B cell (primary cell): ENCODE measurements at regions not wholly inside any gene's neighbourhood (a gene's known extent, or its start where the extent isn't known, plus 50 kb on each side); places are given as distances from the start of the nearest gene placed in this dataset.

Experiments used
- EZH2 ChIP-seq: IDR thresholded peaks from 2 replicates; pipeline ENCODE4 v1.6.1; 2012; ENCODE audit warnings: borderline replicate concordance, low read depth, mild to moderate bottlenecking, moderate library complexity, low read length; ENCODE audit not compliant: insufficient read depth, poor library complexity, severe bottlenecking
- TF ChIP-seq, protein P1 (sequence below): fragments of 200-600 bp; IDR thresholded peaks from one replicate; pipeline ENCODE4 v1.8.0; 2022; ENCODE audit warnings: antibody characterized with exemption, mild to moderate bottlenecking

- TF ChIP-seq, protein P1, sequence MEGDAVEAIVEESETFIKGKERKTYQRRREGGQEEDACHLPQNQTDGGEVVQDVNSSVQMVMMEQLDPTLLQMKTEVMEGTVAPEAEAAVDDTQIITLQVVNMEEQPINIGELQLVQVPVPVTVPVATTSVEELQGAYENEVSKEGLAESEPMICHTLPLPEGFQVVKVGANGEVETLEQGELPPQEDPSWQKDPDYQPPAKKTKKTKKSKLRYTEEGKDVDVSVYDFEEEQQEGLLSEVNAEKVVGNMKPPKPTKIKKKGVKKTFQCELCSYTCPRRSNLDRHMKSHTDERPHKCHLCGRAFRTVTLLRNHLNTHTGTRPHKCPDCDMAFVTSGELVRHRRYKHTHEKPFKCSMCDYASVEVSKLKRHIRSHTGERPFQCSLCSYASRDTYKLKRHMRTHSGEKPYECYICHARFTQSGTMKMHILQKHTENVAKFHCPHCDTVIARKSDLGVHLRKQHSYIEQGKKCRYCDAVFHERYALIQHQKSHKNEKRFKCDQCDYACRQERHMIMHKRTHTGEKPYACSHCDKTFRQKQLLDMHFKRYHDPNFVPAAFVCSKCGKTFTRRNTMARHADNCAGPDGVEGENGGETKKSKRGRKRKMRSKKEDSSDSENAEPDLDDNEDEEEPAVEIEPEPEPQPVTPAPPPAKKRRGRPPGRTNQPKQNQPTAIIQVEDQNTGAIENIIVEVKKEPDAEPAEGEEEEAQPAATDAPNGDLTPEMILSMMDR, result no peak
- TF ChIP-seq EZH2, result no peak
Measured at GRCh38 chr3:21024563-21024962, 726.4 kb downstream of the ZNF385D start.
